CD4-positive, alpha-beta T cell treated with Interleukin-15 for 1 hour (primary cell): ENCODE measurements at regions not wholly inside any gene's neighbourhood (a gene's known extent, or its start where the extent isn't known, plus 50 kb on each side); places are given as distances from the start of the nearest gene placed in this dataset.

ENCODE experiments used
- DNase-seq: peaks from one replicate; pipeline ENCODE4 v3.0.0-alpha.2; 2020

GRCh38 chr13:106819413-106820180, 251.7 kb upstream of the ARGLU1 start:
- DNase-seq, result no peak

GRCh38 chr13:106818971-106819370, 251.0 kb upstream of the ARGLU1 start:
- DNase-seq, result no peak

GRCh38 chr13:106815545-106815944, 247.6 kb upstream of the ARGLU1 start:
- DNase-seq, result no peak

DNA sequence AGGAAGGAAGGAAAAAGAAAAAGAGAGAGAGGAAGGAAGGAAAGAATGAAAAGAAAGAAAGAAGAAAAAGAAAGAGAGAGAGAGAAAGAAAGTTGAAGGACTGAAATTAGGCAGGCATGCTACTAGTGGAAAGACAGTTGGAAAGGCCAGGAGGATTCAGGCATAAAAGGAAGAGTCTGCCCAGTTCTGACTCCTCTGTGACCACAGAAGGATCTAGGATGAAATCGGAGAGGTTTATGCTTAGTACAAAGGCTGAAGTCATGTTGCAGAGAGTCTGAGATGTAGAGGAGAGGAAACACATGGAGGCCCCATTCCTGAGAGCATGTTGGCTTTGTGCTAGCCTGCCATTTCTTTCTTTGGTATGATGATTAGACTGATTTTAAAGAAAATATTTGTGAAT, 246.5 kb upstream of the ARGLU1 start:
- no peak for DNase-seq

DNA sequence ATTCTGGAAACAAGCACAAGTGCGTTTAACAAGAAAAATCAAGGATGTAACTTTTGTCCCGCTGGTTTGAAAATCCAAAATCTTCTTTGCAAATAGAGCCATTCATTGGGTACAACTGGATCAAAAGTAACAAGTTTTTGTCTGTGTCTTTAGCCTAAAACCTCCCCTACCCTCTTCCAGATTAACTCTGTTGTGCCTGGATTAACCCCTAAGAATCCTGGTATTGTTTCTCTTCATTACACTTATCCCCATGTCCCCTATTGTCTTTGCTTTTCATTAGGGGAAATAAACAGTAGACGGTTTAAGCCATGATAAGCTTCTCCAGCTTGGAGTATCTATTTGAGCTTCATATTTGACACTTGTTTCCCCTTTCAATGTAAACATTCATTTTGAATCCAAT, 242.1 kb upstream of the ARGLU1 start:
- no peak for DNase-seq

DNA sequence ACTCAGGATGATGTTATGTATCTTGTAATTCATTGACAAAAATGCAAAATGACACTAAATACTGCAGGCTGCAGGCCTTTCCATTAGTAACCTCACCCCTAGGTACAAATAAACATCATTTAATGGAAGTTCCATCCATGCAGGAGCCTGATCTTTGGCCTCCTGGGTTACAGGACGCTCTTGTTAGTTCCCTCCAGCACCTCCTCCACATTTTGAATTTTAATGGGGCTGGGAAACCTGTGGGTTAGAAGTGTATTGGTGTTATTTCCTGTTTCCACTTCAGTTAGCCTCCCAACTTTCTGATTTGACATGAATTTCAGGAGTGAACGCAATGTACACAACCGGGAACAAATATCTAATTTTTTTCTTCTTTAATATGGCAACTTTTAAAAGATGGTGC, 237.1 kb upstream of the ARGLU1 start:
- no peak for DNase-seq

- no peak for DNase-seq
Measured at GRCh38 chr13:106802917-106803316, 235.0 kb upstream of the ARGLU1 start.

- no peak for DNase-seq
Measured at GRCh38 chr13:106799781-106800335, 231.9 kb upstream of the ARGLU1 start.

DNA sequence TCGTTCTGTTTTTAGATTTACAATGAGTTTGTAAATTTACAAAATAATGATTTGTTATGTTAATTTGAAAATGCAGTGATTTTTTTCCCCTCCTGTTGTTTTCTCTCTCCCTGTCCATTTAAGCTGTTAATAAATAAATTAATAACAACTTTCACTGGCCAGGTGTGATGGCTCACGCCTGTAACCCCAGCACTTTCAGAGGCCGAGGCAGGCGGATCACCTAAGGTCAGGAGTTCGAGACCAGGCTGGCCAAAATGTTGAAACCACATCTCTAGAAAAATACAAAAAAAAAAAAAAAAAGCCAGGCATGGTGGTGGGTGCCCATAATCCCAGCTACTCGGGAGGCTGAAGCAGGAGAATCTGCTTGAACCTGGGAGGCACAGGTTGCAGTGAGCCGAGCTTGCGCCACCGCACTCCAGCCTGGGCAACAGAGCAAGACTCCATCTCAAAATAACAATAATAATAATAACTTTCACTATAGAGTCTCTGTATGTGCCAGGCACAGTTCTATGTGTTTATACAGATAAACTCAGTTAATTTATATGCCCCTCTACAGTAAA, 229.2 kb upstream of the ARGLU1 start:
- DNase-seq, result no peak

GRCh38 chr13:106796280-106797047, 228.5 kb upstream of the ARGLU1 start:
- no peak for DNase-seq

DNA sequence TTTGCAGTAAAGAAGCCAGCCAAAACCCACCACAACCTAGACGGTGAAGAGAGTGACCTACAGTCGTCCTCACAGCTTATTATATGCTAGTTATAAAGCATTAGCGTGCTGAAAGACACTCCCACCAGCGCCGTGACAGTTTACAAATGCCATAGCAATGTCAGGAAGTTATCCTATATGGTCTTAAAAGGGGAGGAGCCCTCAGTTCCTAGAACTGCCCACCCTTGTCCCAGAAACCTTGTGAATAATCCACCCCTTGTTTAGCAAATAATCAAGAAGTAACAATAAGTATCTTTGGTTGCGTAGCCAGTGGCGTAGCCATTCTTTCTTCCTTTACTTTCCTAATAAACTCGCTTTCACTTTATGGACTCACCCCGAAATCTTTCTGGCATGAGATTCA, 227.9 kb upstream of the ARGLU1 start:
- DNase-seq, result no peak

DNA sequence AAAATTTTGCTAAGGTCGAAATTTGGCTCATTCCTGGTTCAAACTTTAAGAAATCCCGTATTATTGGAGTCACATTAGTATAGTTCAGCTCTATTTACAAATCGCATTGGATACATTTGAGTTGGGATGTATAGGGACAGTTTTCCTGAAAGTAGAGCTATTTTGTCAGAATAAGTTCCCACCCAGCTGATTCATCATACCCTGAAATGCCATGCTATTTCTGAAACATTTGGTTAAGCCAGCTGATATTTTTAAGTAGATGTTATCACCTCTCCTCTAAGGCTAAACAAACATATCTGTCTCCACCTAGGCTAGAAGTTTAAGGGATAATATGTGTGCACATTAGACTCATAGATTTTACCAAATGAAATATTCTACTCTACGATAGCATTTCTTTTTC, 226.2 kb upstream of the ARGLU1 start:
- DNase-seq, result no peak

DNA sequence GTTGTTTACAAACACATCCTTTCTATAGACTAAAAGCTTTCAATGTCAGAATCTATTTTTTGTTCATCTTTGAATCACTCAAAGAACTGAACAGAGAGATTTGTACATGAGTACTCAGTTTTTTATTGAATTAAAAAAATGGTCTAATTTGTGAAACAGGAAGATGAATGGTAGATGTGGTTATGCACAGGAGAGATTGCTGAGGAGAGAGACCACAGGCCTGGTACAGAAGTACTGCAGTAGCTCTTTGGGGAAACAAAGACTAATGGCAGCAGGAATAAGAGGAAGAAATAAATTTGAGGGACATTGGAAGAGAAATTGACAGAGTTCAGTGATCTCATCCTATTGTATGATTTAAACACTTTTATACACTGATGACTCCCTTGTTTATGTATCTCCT, 222.0 kb upstream of the ARGLU1 start:
- DNase-seq, result no peak

GRCh38 chr13:106786006-106786563, 218.1 kb upstream of the ARGLU1 start:
- DNase-seq, result no peak

DNA sequence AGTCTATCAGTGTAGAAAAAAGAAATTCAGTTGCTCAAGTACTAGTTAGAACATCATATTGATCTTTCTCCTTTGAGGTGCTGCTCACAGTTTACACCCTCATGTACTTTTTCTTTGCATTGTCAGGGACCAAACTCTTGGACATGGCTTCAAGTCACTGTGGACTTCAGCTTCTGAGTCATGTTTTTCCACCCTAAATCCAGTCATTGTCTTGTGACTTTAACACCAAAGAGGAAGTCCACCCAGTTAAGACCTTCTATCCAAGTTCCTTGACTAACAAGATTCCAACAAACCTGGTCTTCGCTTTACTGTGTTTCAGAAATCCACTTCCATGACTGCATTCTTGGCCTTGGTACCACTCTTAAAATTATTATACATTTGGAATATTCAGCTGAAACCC, 206.7 kb upstream of the ARGLU1 start:
- no peak for DNase-seq

DNA sequence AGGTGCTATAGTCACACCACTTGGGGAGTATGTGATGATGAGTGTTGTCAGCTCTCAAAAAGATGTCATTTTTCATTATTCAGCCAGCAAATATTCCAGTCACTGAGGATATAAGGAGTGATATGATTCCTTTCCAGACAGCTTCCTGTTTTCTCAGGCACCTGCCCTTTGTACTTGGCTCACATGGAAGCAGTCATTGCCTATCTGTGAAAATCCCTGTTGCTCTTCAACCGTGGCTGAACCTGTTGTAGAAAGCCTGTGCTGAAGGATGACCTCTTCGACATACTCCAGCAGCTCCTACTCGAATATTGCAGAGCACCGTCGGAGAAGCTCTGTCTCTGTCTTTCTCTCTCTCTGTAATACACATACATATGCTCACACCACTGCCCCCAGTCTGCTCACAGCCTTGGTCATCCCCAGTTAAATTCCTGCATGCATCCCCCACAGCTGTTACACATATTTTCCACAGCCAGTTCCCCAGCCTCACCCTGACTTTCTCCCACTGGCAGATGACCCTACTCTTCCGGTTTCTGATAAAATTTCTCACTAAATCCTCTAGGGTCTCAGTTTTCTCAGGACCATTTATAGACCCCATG, 204.2 kb upstream of the ARGLU1 start:
- no peak for DNase-seq

DNA sequence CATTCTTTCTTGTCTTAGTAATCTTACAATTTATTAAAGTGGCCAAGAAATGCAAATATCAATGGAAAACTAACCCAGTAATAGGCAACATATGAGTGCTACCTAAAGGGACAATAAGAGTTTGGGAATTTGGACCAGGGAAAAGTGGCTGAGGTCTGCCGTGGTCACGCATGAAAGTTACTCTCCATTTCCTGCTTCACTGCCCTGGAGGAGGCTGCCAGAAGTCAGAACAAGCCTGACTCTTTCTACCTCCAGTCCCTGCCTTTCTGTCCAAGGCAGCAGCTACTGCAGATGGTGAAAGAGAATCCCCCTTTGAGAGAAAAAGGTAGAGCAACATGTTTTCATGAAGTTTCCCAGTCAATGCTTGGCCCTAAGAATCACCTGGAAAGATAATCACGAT, 201.1 kb upstream of the ARGLU1 start:
- no peak for DNase-seq

DNA sequence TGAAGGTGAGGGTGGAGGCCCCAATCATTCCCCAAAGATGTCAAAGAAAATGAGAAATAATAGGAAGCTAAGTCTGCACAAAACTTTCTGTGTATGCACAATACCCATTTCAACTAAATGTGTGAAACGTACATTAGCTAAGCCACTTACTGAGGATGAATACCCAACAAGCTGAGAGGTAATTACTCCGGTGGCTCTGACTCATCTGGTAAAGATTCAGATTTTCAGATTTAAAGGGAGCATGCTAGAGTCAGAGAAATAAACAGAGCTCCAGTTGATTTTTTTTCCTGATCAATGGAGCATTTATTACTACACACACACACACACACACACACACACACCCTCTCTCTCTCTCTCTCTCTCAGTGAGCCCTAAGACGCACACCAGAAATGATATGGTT, 194.8 kb upstream of the ARGLU1 start:
- DNase-seq, result no peak

- DNase-seq, result no peak
Measured at GRCh38 chr13:106756446-106756845, 188.5 kb upstream of the ARGLU1 start.

GRCh38 chr13:106755542-106755941, 187.6 kb upstream of the ARGLU1 start:
- DNase-seq, result no peak

DNA sequence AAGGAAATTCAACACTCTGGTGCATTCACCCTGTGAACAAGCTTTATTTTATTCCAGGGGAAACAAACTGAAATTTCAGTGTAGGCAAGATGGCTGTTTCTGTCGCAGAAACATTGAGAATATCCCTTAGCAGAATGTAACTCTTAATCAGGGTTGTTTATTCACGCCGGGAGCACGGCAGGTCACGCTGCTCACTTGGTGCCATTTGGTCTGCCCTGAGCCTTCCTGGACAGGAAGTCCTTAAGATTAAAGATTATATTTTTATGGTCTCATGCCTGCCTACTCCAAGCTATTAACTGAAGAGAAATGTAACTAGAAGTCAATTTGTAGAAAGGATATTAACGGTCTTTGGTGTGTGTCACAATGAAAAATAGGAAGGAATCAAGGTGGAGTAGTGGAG, 185.3 kb upstream of the ARGLU1 start:
- no peak for DNase-seq

DNA sequence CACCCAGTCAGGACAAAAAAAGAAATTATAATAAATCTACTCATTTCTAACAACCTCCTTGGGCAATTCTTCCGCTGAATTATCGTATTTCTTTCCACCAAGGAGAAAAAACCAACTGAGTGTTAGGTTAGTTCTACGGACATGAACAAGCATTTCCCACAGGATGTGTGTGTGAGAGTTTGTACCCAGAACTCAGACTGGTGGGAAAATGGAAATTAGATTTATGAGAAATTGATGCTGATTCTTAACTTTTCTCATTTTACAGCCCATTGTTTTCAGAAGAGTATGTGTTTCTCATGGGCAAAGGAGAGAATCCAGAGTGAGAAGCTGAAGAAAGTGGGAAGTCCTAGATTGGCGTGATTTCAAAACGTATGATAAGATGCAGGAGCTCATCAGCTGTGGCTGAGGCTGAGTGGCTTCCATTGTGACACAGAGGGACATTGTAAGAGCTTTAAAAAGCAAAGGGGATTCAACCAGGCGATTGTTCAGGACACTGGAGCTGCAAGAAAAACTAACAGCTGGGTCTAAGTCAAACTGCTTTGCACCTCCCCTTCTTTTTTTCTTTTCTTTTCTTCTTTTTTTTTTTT, 184.7 kb upstream of the ARGLU1 start:
- DNase-seq, result no peak

GRCh38 chr13:106748785-106749184, 180.8 kb upstream of the ARGLU1 start:
- DNase-seq, result no peak
